Liver (tissue), 3 donors: ENCODE measurements at regions not wholly inside any gene's neighbourhood (a gene's known extent, or its start where the extent isn't known, plus 50 kb on each side); places are given as distances from the start of the nearest gene placed in this dataset.

Experiments
- FOXA2 ChIP-seq: IDR thresholded peaks from 2 replicates; pipeline ENCODE4 v1.6.1; 2016; ENCODE audit warnings: antibody characterized with exemption
- JUND ChIP-seq, 2 donors: IDR thresholded peaks; 2 replicates each; pipeline ENCODE4 v1.6.1; 2016; ENCODE audit warnings: antibody characterized with exemption in 2 of 2
- RAD21 ChIP-seq, 2 donors: IDR thresholded peaks; 2 replicates each; pipeline ENCODE4 v1.6.1; 2016; ENCODE audit warnings: antibody characterized with exemption in 2 of 2, mild to moderate bottlenecking in 2 of 2
- TAF1 ChIP-seq: conservative IDR thresholded peaks from 2 replicates; pipeline ENCODE4 v1.6.1; 2016; ENCODE audit warnings: antibody characterized with exemption, mild to moderate bottlenecking
- TF ChIP-seq, protein P1 (sequence below): fragments of 150-350 bp; IDR thresholded peaks from 2 replicates; pipeline ENCODE4 v1.5.1; 2017; ENCODE audit warnings: improper control_type of control experiment, low read depth, low read length; ENCODE audit not compliant: missing input control
- TF ChIP-seq, protein P2 (sequence below): IDR thresholded peaks from 2 replicates; pipeline ENCODE4 v1.6.1; 2016; ENCODE audit warnings: antibody characterized with exemption
- TF ChIP-seq, protein P3 (sequence below): IDR thresholded peaks from 2 replicates; pipeline ENCODE4 v1.6.1; 2016; ENCODE audit warnings: antibody characterized with exemption
- donor health status: healthy.
- donor health status: healthy.

DNA sequence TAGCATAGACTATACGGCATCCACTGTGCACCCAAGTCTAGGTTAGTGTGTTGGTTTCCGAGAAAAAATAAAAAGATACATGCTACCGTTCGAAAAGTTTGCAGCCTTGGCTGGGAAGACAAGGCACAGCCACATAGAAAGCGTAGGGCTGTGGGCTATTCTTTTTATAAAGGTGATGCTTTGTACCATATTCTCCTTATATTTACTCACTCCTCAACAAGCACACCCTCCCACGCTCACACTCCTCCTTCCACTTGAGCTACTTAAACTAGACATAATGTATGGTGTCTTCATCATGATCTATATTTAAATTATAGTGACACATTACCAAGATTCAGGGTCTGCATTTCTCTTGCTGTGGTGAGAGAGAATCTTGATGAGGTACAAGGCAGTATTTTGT lies 1416.5 kb downstream of the AACS start:
- TF ChIP-seq, protein P1, sequence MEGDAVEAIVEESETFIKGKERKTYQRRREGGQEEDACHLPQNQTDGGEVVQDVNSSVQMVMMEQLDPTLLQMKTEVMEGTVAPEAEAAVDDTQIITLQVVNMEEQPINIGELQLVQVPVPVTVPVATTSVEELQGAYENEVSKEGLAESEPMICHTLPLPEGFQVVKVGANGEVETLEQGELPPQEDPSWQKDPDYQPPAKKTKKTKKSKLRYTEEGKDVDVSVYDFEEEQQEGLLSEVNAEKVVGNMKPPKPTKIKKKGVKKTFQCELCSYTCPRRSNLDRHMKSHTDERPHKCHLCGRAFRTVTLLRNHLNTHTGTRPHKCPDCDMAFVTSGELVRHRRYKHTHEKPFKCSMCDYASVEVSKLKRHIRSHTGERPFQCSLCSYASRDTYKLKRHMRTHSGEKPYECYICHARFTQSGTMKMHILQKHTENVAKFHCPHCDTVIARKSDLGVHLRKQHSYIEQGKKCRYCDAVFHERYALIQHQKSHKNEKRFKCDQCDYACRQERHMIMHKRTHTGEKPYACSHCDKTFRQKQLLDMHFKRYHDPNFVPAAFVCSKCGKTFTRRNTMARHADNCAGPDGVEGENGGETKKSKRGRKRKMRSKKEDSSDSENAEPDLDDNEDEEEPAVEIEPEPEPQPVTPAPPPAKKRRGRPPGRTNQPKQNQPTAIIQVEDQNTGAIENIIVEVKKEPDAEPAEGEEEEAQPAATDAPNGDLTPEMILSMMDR = no peak
- TF ChIP-seq, protein P2, sequence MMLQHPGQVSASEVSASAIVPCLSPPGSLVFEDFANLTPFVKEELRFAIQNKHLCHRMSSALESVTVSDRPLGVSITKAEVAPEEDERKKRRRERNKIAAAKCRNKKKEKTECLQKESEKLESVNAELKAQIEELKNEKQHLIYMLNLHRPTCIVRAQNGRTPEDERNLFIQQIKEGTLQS = no peak
- no peak for TF ChIP-seq TAF1
- no peak for TF ChIP-seq FOXA2
- no peak for TF ChIP-seq JUND (IDR thresholded peaks at IDR 0.05)
- TF ChIP-seq RAD21 (IDR thresholded peaks at IDR 0.05) = no peak
- TF ChIP-seq, protein P3, sequence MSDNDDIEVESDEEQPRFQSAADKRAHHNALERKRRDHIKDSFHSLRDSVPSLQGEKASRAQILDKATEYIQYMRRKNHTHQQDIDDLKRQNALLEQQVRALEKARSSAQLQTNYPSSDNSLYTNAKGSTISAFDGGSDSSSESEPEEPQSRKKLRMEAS = no peak
